ENCODE measurements at regions not wholly inside any gene's neighbourhood (a gene's known extent, or its start where the extent isn't known, plus 50 kb on each side); places are given as distances from the start of the nearest gene placed in this dataset.
"Not testable (repeated sequence)": the region's sequence is repeated elsewhere in the genome, so short reads cannot be mapped to it uniquely, and the experiment has no call there.

GRCh38 chr16:87033541-87034300 lies 283.5 kb downstream of the C16orf95 start:
- no peaks in the 10 kb centered on the region for H3K9me3 ChIP-seq (ENCODE audit: control insufficient read depth in 2 of 2, insufficient read depth in 1 of 2, low read depth in 1 of 2, low read length in 1 of 2)
- no peak overlapping the region for H3K27ac ChIP-seq (ENCODE audit: low read depth in 1 of 3, low read length in 2 of 3)
- no peaks in the 10 kb centered on the region for H3K27me3 ChIP-seq (ENCODE audit: control insufficient read depth in 3 of 3, insufficient read depth in 3 of 3, low read length in 3 of 3)
- no peak for FAIRE-seq
- H3K36me3 ChIP-seq (ENCODE audit: control insufficient read depth in 3 of 3, insufficient read depth in 2 of 3, low read depth in 1 of 3, low read length in 3 of 3), result no peaks in the 10 kb centered on the region
- no peaks in the 10 kb centered on the region for H3K4me1 ChIP-seq (ENCODE audit: control insufficient read depth in 3 of 3, insufficient read depth in 2 of 3, low read depth in 1 of 3, low read length in 2 of 3)
- no peak overlapping the region for H3K4me3 ChIP-seq (ENCODE audit: low read depth in 1 of 3, low read length in 3 of 3)
- no peak for DNase-seq
- WGBS, 3 donors, result 71 to 75% (median 71%) methylated on average over 18 of the region's 18 CpGs

GRCh38 chr16:87034317-87034716 lies 282.9 kb downstream of the C16orf95 start:
- DNase-seq (no peak), FAIRE-seq (no peak)
- Histone ChIP-seq H3K4me1 (ENCODE audit: control insufficient read depth in 3 of 3, insufficient read depth in 2 of 3, low read depth in 1 of 3, low read length in 2 of 3) (no peaks in the 10 kb centered on the region), H3K4me3 (ENCODE audit: low read depth in 1 of 3, low read length in 3 of 3) (no peak overlapping the region), H3K36me3 (ENCODE audit: control insufficient read depth in 3 of 3, insufficient read depth in 2 of 3, low read depth in 1 of 3, low read length in 3 of 3) (no peaks in the 10 kb centered on the region), H3K9me3 (ENCODE audit: control insufficient read depth in 2 of 2, insufficient read depth in 1 of 2, low read depth in 1 of 2, low read length in 1 of 2) (no peaks in the 10 kb centered on the region), H3K27ac (ENCODE audit: low read depth in 1 of 3, low read length in 2 of 3) (no peak overlapping the region), H3K27me3 (ENCODE audit: control insufficient read depth in 3 of 3, insufficient read depth in 3 of 3, low read length in 3 of 3) (no peaks in the 10 kb centered on the region)
- 53 to 70% (median 58%) methylated on average over 4 of the region's 4 CpGs for WGBS, 3 donors

- H3K27me3 ChIP-seq (ENCODE audit: control insufficient read depth in 3 of 3, insufficient read depth in 3 of 3, low read length in 3 of 3), result no peaks in the 10 kb centered on the region
- DNase-seq (no peak), FAIRE-seq (no peak)
- H3K9me3 ChIP-seq (ENCODE audit: control insufficient read depth in 2 of 2, insufficient read depth in 1 of 2, low read depth in 1 of 2, low read length in 1 of 2), result no peaks in the 10 kb centered on the region
- H3K27ac ChIP-seq (ENCODE audit: low read depth in 1 of 3, low read length in 2 of 3), result no peak overlapping the region
- no peaks in the 10 kb centered on the region for H3K4me1 ChIP-seq (ENCODE audit: control insufficient read depth in 3 of 3, insufficient read depth in 2 of 3, low read depth in 1 of 3, low read length in 2 of 3)
- no peaks in the 10 kb centered on the region for H3K36me3 ChIP-seq (ENCODE audit: control insufficient read depth in 3 of 3, insufficient read depth in 2 of 3, low read depth in 1 of 3, low read length in 3 of 3)
- no peak overlapping the region for H3K4me3 ChIP-seq (ENCODE audit: low read depth in 1 of 3, low read length in 3 of 3)
- 83 to 92% (median 84%) methylated on average over 7 of the region's 7 CpGs for WGBS, 3 donors
Measured at GRCh38 chr16:87035053-87035452, 282.1 kb downstream of the C16orf95 start.

- H3K4me3 ChIP-seq (ENCODE audit: low read depth in 1 of 3, low read length in 3 of 3), result no peak overlapping the region
- no peaks in the 10 kb centered on the region for H3K27me3 ChIP-seq (ENCODE audit: control insufficient read depth in 3 of 3, insufficient read depth in 3 of 3, low read length in 3 of 3)
- no peaks in the 10 kb centered on the region for H3K9me3 ChIP-seq (ENCODE audit: control insufficient read depth in 2 of 2, insufficient read depth in 1 of 2, low read depth in 1 of 2, low read length in 1 of 2)
- WGBS, 3 donors, result 78 to 85% (median 80%) methylated on average over 7 of the region's 7 CpGs
- DNase-seq, result no peak
- H3K4me1 ChIP-seq (ENCODE audit: control insufficient read depth in 3 of 3, insufficient read depth in 2 of 3, low read depth in 1 of 3, low read length in 2 of 3), result no peaks in the 10 kb centered on the region
- no peak for FAIRE-seq
- H3K36me3 ChIP-seq (ENCODE audit: control insufficient read depth in 3 of 3, insufficient read depth in 2 of 3, low read depth in 1 of 3, low read length in 3 of 3), result no peaks in the 10 kb centered on the region
- H3K27ac ChIP-seq (ENCODE audit: low read depth in 1 of 3, low read length in 2 of 3), result no peak overlapping the region
Measured at GRCh38 chr16:87037012-87037411, 280.2 kb downstream of the C16orf95 start.

GRCh38 chr16:87038528-87038927 lies 278.7 kb downstream of the C16orf95 start:
- WGBS, 3 donors, result 46 to 71% (median 49%) methylated on average over 3 of the region's 3 CpGs
- not testable (repeated sequence) for FAIRE-seq; H3K36me3 ChIP-seq (ENCODE audit: control insufficient read depth in 3 of 3, insufficient read depth in 2 of 3, low read depth in 1 of 3, low read length in 3 of 3)

GRCh38 chr16:87040169-87041117 lies 276.7 kb downstream of the C16orf95 start:
- no peaks in the 10 kb centered on the region for H3K36me3 ChIP-seq (ENCODE audit: control insufficient read depth in 3 of 3, insufficient read depth in 2 of 3, low read depth in 1 of 3, low read length in 3 of 3)
- 61 to 78% (median 64%) methylated on average over 15 of the region's 15 CpGs for WGBS, 3 donors
- no peak overlapping the region for H3K4me3 ChIP-seq (ENCODE audit: low read depth in 1 of 3, low read length in 3 of 3)
- no peak overlapping the region for H3K27ac ChIP-seq (ENCODE audit: low read depth in 1 of 3, low read length in 2 of 3)
- H3K27me3 ChIP-seq (ENCODE audit: control insufficient read depth in 3 of 3, insufficient read depth in 3 of 3, low read length in 3 of 3), result peaks cover 0 to 4% (median 3%) of the 10 kb centered on the region in 3 donors
- H3K4me1 ChIP-seq (ENCODE audit: control insufficient read depth in 3 of 3, insufficient read depth in 2 of 3, low read depth in 1 of 3, low read length in 2 of 3), result no peaks in the 10 kb centered on the region
- FAIRE-seq (no peak), DNase-seq (no peak)
- no peaks in the 10 kb centered on the region for H3K9me3 ChIP-seq (ENCODE audit: control insufficient read depth in 2 of 2, insufficient read depth in 1 of 2, low read depth in 1 of 2, low read length in 1 of 2)

More at GRCh38 chr16:87038528-87038927, 278.7 kb downstream of the C16orf95 start:
- not testable (repeated sequence) for H3K4me3 ChIP-seq (ENCODE audit: low read depth in 1 of 3, low read length in 3 of 3); H3K9me3 ChIP-seq (ENCODE audit: control insufficient read depth in 2 of 2, insufficient read depth in 1 of 2, low read depth in 1 of 2, low read length in 1 of 2); H3K27ac ChIP-seq (ENCODE audit: low read depth in 1 of 3, low read length in 2 of 3); H3K27me3 ChIP-seq (ENCODE audit: control insufficient read depth in 3 of 3, insufficient read depth in 3 of 3, low read length in 3 of 3); DNase-seq; H3K4me1 ChIP-seq (ENCODE audit: control insufficient read depth in 3 of 3, insufficient read depth in 2 of 3, low read depth in 1 of 3, low read length in 2 of 3)

GRCh38 chr16:87041286-87041685 lies 275.9 kb downstream of the C16orf95 start:
- H3K27me3 ChIP-seq (ENCODE audit: control insufficient read depth in 3 of 3, insufficient read depth in 3 of 3, low read length in 3 of 3), result peaks cover 0 to 4% (median 3%) of the 10 kb centered on the region in 3 donors
- H3K36me3 ChIP-seq (ENCODE audit: control insufficient read depth in 3 of 3, insufficient read depth in 2 of 3, low read depth in 1 of 3, low read length in 3 of 3), result no peaks in the 10 kb centered on the region
- H3K4me1 ChIP-seq (ENCODE audit: control insufficient read depth in 3 of 3, insufficient read depth in 2 of 3, low read depth in 1 of 3, low read length in 2 of 3), result no peaks in the 10 kb centered on the region
- DNase-seq, result no peak
- 51 to 75% (median 72%) methylated on average over 16 of the region's 16 CpGs for WGBS, 3 donors
- H3K27ac ChIP-seq (ENCODE audit: low read depth in 1 of 3, low read length in 2 of 3), result no peak overlapping the region
- no peaks in the 10 kb centered on the region for H3K9me3 ChIP-seq (ENCODE audit: control insufficient read depth in 2 of 2, insufficient read depth in 1 of 2, low read depth in 1 of 2, low read length in 1 of 2)
- no peak overlapping the region for H3K4me3 ChIP-seq (ENCODE audit: low read depth in 1 of 3, low read length in 3 of 3)
- FAIRE-seq, result no peak

GRCh38 chr16:87042551-87043230 lies 274.5 kb downstream of the C16orf95 start:
- DNase-seq, result no peak

More at GRCh38 chr16:87042551-87043230, 274.5 kb downstream of the C16orf95 start:
- no peak for FAIRE-seq
- no peak overlapping the region for H3K27ac ChIP-seq (ENCODE audit: low read depth in 1 of 3, low read length in 2 of 3)
- 66 to 76% (median 71%) methylated on average over 20 of the region's 20 CpGs for WGBS, 3 donors
- no peak overlapping the region for H3K4me3 ChIP-seq (ENCODE audit: low read depth in 1 of 3, low read length in 3 of 3)
- peaks cover 0 to 9% (median 3%) of the 10 kb centered on the region in 3 donors for H3K27me3 ChIP-seq (ENCODE audit: control insufficient read depth in 3 of 3, insufficient read depth in 3 of 3, low read length in 3 of 3)
- no peaks in the 10 kb centered on the region for H3K36me3 ChIP-seq (ENCODE audit: control insufficient read depth in 3 of 3, insufficient read depth in 2 of 3, low read depth in 1 of 3, low read length in 3 of 3)
- H3K4me1 ChIP-seq (ENCODE audit: control insufficient read depth in 3 of 3, insufficient read depth in 2 of 3, low read depth in 1 of 3, low read length in 2 of 3), result no peaks in the 10 kb centered on the region
- H3K9me3 ChIP-seq (ENCODE audit: control insufficient read depth in 2 of 2, insufficient read depth in 1 of 2, low read depth in 1 of 2, low read length in 1 of 2), result no peaks in the 10 kb centered on the region

Measured in small intestine (tissue), 7 donors.